ENCODE measurements at regions not wholly inside any gene's neighbourhood (a gene's known extent, or its start where the extent isn't known, plus 50 kb on each side); places are given as distances from the start of the nearest gene placed in this dataset.

- Histone ChIP-seq H3K4me3 (no peak overlapping the region), H3K27ac (no peak overlapping the region), H3K9me3 (no peaks in the 10 kb centered on the region), H3K36me3 (no peaks in the 10 kb centered on the region), H3K27me3 (no peaks in the 10 kb centered on the region), H3K4me1 (no peaks in the 10 kb centered on the region)
- 87 to 89% methylated on average over 5 of the region's 5 CpGs for WGBS, 2 donors
- TF ChIP-seq POLR2A (IDR thresholded peaks at IDR 0.05) (no peak), POLR2AphosphoS5 (IDR thresholded peaks at IDR 0.05) (no peak), EP300 (IDR thresholded peaks at IDR 0.05) (no peak), CTCF (IDR thresholded peaks at IDR 0.05) (no peak)
- DNase-seq (no peak), ATAC-seq (ENCODE audit: low FRiP score in 2 of 2) (no peak)
Observed at GRCh38 chr9:108167136-108167900, 677.7 kb upstream of the KLF4 start.

GRCh38 chr9:108166519-108166918 is 677.0 kb upstream of the KLF4 start:
- Histone ChIP-seq H3K36me3 (no peaks in the 10 kb centered on the region), H3K27ac (no peak overlapping the region), H3K27me3 (no peaks in the 10 kb centered on the region), H3K4me1 (no peaks in the 10 kb centered on the region), H3K4me3 (no peak overlapping the region), H3K9me3 (no peaks in the 10 kb centered on the region)
- ATAC-seq (ENCODE audit: low FRiP score in 2 of 2) (no peak), DNase-seq (no peak)
- 83 to 84% methylated on average over 2 of the region's 2 CpGs for WGBS, 2 donors
- TF ChIP-seq POLR2AphosphoS5 (IDR thresholded peaks at IDR 0.05) (no peak), POLR2A (IDR thresholded peaks at IDR 0.05) (no peak), EP300 (IDR thresholded peaks at IDR 0.05) (no peak), CTCF (IDR thresholded peaks at IDR 0.05) (no peak)

GRCh38 chr9:108163321-108164005 is 673.9 kb upstream of the KLF4 start:
- H3K4me3 ChIP-seq: no peak overlapping the region
- H3K27me3 ChIP-seq: no peaks in the 10 kb centered on the region
- ATAC-seq (ENCODE audit: low FRiP score in 2 of 2) (no peak), DNase-seq (no peak)
- WGBS, 2 donors: 90 to 92% methylated on average over 6 of the region's 6 CpGs
- H3K4me1 ChIP-seq: no peaks in the 10 kb centered on the region
- no peak overlapping the region for H3K27ac ChIP-seq
- H3K9me3 ChIP-seq: no peaks in the 10 kb centered on the region
- H3K36me3 ChIP-seq: no peaks in the 10 kb centered on the region
- TF ChIP-seq POLR2AphosphoS5 (IDR thresholded peaks at IDR 0.05) (no peak), EP300 (IDR thresholded peaks at IDR 0.05) (no peak), CTCF (IDR thresholded peaks at IDR 0.05) (no peak), POLR2A (IDR thresholded peaks at IDR 0.05) (no peak)

- WGBS, 2 donors: 79 to 91% methylated on average over 1 of the region's 1 CpG
Observed at GRCh38 chr9:108162664-108163063, 673.1 kb upstream of the KLF4 start.

GRCh38 chr9:108161503-108161902 is 671.9 kb upstream of the KLF4 start:
- Histone ChIP-seq H3K4me1 (no peaks in the 10 kb centered on the region), H3K36me3 (no peaks in the 10 kb centered on the region), H3K27me3 (no peaks in the 10 kb centered on the region), H3K27ac (no peak overlapping the region), H3K9me3 (no peaks in the 10 kb centered on the region), H3K4me3 (no peak overlapping the region)
- ATAC-seq (ENCODE audit: low FRiP score in 2 of 2) (no peak), DNase-seq (no peak)
- TF ChIP-seq EP300 (IDR thresholded peaks at IDR 0.05): no peak
- TF ChIP-seq CTCF (IDR thresholded peaks at IDR 0.05): no peak
- no peak for TF ChIP-seq POLR2A (IDR thresholded peaks at IDR 0.05)
- no peak for TF ChIP-seq POLR2AphosphoS5 (IDR thresholded peaks at IDR 0.05)
- 78 to 79% methylated on average over 1 of the region's 1 CpG for WGBS, 2 donors

More at GRCh38 chr9:108162664-108163063, 673.1 kb upstream of the KLF4 start:
- no peak overlapping the region for H3K27ac ChIP-seq
- no peaks in the 10 kb centered on the region for H3K36me3 ChIP-seq
- H3K9me3 ChIP-seq: no peaks in the 10 kb centered on the region
- DNase-seq: no peak
- no peaks in the 10 kb centered on the region for H3K27me3 ChIP-seq
- H3K4me1 ChIP-seq: no peaks in the 10 kb centered on the region
- peak in 1 of 2 donors; percentile 70 for ATAC-seq (ENCODE audit: low FRiP score in 2 of 2)
- no peak overlapping the region for H3K4me3 ChIP-seq
- TF ChIP-seq EP300 (IDR thresholded peaks at IDR 0.05): no peak
